ENCODE measurements at regions not wholly inside any gene's neighbourhood (a gene's known extent, or its start where the extent isn't known, plus 50 kb on each side); places are given as distances from the start of the nearest gene placed in this dataset.

GRCh38 chr6:164229716-164230115 lies 815.2 kb downstream of the QKI start:
- no peak for TF ChIP-seq NFIC (IDR thresholded peaks at IDR 0.05)
- TF ChIP-seq EP300 (IDR thresholded peaks at IDR 0.05; ENCODE audit: borderline replicate concordance): no peak
- no peak for TF ChIP-seq USF1 (IDR thresholded peaks at IDR 0.05)
- no peak for TF ChIP-seq EGR1 (IDR thresholded peaks at IDR 0.05)
- TF ChIP-seq REST (IDR thresholded peaks at IDR 0.05; ENCODE audit: low read depth): no peak
- no peak for TF ChIP-seq CEBPB (IDR thresholded peaks at IDR 0.05)
- TF ChIP-seq CREB1 (IDR thresholded peaks at IDR 0.05; ENCODE audit: low read depth): no peak
- no peak for TF ChIP-seq TAF1 (IDR thresholded peaks at IDR 0.05; ENCODE audit: low read depth)
- TF ChIP-seq RAD21 (IDR thresholded peaks at IDR 0.05; ENCODE audit: low read depth): no peak
- TF ChIP-seq YY1 (IDR thresholded peaks at IDR 0.05; ENCODE audit: low read depth): no peak
- TF ChIP-seq TEAD4 (IDR thresholded peaks at IDR 0.05): no peak
- no peak for TF ChIP-seq TCF12 (IDR thresholded peaks at IDR 0.05; ENCODE audit: low read depth)
- TF ChIP-seq MAX (IDR thresholded peaks at IDR 0.05): no peak
- TF ChIP-seq ZBTB7A (IDR thresholded peaks at IDR 0.05; ENCODE audit: low read depth): no peak
- no peak for TF ChIP-seq FOXM1 (IDR thresholded peaks at IDR 0.05; ENCODE audit: borderline replicate concordance, low read depth)

GRCh38 chr6:164227952-164228522 lies 813.5 kb downstream of the QKI start:
- TF ChIP-seq YY1 (IDR thresholded peaks at IDR 0.05; ENCODE audit: low read depth) (no peak), MAX (IDR thresholded peaks at IDR 0.05) (no peak), TCF12 (IDR thresholded peaks at IDR 0.05; ENCODE audit: low read depth) (no peak), FOXM1 (IDR thresholded peaks at IDR 0.05; ENCODE audit: borderline replicate concordance, low read depth) (no peak), CEBPB (IDR thresholded peaks at IDR 0.05) (no peak), REST (IDR thresholded peaks at IDR 0.05; ENCODE audit: low read depth) (no peak), TAF1 (IDR thresholded peaks at IDR 0.05; ENCODE audit: low read depth) (no peak), USF1 (IDR thresholded peaks at IDR 0.05) (no peak), CREB1 (IDR thresholded peaks at IDR 0.05; ENCODE audit: low read depth) (no peak), RAD21 (IDR thresholded peaks at IDR 0.05; ENCODE audit: low read depth) (no peak), TEAD4 (IDR thresholded peaks at IDR 0.05) (no peak), NFIC (IDR thresholded peaks at IDR 0.05) (no peak), EGR1 (IDR thresholded peaks at IDR 0.05) (no peak), ZBTB7A (IDR thresholded peaks at IDR 0.05; ENCODE audit: low read depth) (no peak), EP300 (IDR thresholded peaks at IDR 0.05; ENCODE audit: borderline replicate concordance) (no peak)

GRCh38 chr6:164216839-164217238 lies 802.3 kb downstream of the QKI start:
- no peak for TF ChIP-seq TEAD4 (IDR thresholded peaks at IDR 0.05)
- no peak for TF ChIP-seq CREB1 (IDR thresholded peaks at IDR 0.05; ENCODE audit: low read depth)
- TF ChIP-seq EP300 (IDR thresholded peaks at IDR 0.05; ENCODE audit: borderline replicate concordance): no peak
- TF ChIP-seq EGR1 (IDR thresholded peaks at IDR 0.05): no peak
- no peak for TF ChIP-seq MAX (IDR thresholded peaks at IDR 0.05)

- no peak for TF ChIP-seq NFIC (IDR thresholded peaks at IDR 0.05)
- no peak for TF ChIP-seq REST (IDR thresholded peaks at IDR 0.05; ENCODE audit: low read depth)
- no peak for TF ChIP-seq ZBTB7A (IDR thresholded peaks at IDR 0.05; ENCODE audit: low read depth)
- TF ChIP-seq EGR1 (IDR thresholded peaks at IDR 0.05): no peak
These were observed 801.9 kb downstream of the QKI start for GRCh38 chr6:164216368-164216767.
